ENCODE measurements at regions not wholly inside any gene's neighbourhood (a gene's known extent, or its start where the extent isn't known, plus 50 kb on each side); places are given as distances from the start of the nearest gene placed in this dataset.

GRCh38 chr10:133008736-133009135 is 66.4 kb upstream of the CFAP46 start:
- CTCF ChIA-PET: no interaction called here
- POLR2A ChIA-PET: no interaction called here
- TF ChIP-seq, protein P1, sequence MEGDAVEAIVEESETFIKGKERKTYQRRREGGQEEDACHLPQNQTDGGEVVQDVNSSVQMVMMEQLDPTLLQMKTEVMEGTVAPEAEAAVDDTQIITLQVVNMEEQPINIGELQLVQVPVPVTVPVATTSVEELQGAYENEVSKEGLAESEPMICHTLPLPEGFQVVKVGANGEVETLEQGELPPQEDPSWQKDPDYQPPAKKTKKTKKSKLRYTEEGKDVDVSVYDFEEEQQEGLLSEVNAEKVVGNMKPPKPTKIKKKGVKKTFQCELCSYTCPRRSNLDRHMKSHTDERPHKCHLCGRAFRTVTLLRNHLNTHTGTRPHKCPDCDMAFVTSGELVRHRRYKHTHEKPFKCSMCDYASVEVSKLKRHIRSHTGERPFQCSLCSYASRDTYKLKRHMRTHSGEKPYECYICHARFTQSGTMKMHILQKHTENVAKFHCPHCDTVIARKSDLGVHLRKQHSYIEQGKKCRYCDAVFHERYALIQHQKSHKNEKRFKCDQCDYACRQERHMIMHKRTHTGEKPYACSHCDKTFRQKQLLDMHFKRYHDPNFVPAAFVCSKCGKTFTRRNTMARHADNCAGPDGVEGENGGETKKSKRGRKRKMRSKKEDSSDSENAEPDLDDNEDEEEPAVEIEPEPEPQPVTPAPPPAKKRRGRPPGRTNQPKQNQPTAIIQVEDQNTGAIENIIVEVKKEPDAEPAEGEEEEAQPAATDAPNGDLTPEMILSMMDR (IDR thresholded peaks at IDR 0.05; ENCODE audit: insufficient read depth, low read length, missing control alignments): no peak
- H3K4me3 ChIP-seq (ENCODE audit: low read depth, low read length): no peak overlapping the region
- no peak for DNase-seq (ENCODE audit: low read depth, low spot score)

- ChIA-PET POLR2A (no interaction called here), CTCF (no interaction called here)
- no peak for DNase-seq (ENCODE audit: low read depth, low spot score)
- TF ChIP-seq, protein P1 (IDR thresholded peaks at IDR 0.05; ENCODE audit: insufficient read depth, low read length, missing control alignments): no peak
- no peak overlapping the region for H3K4me3 ChIP-seq (ENCODE audit: low read depth, low read length)
These were observed 65.8 kb upstream of the CFAP46 start for GRCh38 chr10:133008196-133008595.

DNA sequence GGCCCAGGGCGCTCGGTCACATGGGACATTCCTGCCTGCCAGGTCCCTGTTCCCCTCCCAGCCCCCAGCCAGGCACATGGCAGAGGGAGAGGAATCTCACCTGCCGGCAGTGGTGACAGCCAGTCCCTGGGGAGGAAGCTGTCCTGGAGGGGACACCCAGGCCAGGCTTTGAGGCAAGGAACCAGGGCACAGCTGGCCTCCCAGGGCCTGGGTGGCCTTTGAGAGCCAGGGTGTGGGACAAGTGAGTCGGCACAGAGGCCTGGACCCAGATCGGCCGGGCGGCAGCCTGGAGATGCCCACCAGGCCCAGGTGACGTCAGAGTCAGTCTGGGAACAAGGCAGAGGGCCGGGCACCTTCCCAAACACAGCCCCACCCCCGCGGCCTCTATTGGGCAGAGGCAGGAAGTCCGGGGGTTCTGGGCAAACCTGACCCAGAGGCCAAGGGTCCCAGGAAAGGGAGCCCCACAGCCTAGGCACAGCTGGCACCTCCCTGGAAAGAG is 65.0 kb upstream of the CFAP46 start:
- POLR2A ChIA-PET: no interaction called here
- TF ChIP-seq, protein P1 (IDR thresholded peaks at IDR 0.05; ENCODE audit: insufficient read depth, low read length, missing control alignments): no peak

DNA sequence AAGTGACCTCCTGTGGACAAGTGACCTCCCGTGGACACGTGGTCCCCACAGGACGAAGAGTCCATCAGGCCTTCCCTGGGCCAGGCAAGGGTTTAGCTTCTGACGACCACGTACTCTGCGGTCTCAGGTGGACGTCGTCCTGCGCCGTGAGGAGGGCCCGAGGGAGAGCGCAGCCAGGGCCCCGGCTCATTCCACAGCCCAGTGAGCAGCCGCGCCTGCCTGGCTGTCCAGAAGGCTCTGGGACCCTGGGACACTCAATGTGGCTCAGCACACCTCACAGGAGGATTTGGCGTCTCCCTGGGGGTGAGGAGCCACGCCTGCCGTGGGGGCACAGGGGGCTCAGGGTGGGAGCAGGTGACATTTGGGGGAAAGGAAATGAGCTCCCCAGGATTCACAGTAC is 64.4 kb upstream of the CFAP46 start:
- ChIA-PET CTCF (interaction anchor here (1.2 kb wide), 1 partner anchor 12 kb away, joined by 3 read pairs; no protein-coding TSS in a partner anchor), POLR2A (no interaction called here)
- no peak for DNase-seq (ENCODE audit: low read depth, low spot score)
- TF ChIP-seq, protein P1 (IDR thresholded peaks at IDR 0.05; ENCODE audit: insufficient read depth, low read length, missing control alignments): no peak
- no peak overlapping the region for H3K4me3 ChIP-seq (ENCODE audit: low read depth, low read length)

More for the DNA sequence above, 65.0 kb upstream of the CFAP46 start:
- no peak for DNase-seq (ENCODE audit: low read depth, low spot score)
- H3K4me3 ChIP-seq (ENCODE audit: low read depth, low read length): no peak overlapping the region
- CTCF ChIA-PET: interaction anchor here (1.2 kb wide), 1 partner anchor 13 kb away, joined by 3 read pairs; no protein-coding TSS in a partner anchor

DNA sequence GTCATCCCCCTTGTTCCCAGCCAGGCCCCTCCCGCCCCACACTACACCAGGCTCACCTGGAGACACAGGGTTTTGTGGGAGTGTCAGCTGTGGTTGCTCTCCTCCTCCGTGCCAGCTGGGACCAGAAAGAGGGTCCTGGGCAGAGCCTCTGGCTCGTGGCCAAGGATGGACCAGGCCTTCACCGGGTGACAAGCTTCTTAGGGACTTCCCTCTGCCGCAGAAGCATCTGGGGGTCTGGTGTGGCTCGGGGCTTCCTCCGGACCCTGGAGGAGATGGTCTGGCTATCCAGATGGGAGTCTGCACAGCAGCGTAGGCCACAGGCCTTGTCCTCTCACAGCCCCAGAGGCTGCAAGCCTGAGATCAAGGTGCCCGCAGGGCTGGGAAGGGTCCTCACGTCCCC is 63.8 kb upstream of the CFAP46 start:
- no peak overlapping the region for H3K4me3 ChIP-seq (ENCODE audit: low read depth, low read length)
- TF ChIP-seq, protein P1 (IDR thresholded peaks at IDR 0.05; ENCODE audit: insufficient read depth, low read length, missing control alignments): no peak
- CTCF ChIA-PET: interaction anchor here (1.2 kb wide), 1 partner anchor 11 kb away, joined by 3 read pairs; no protein-coding TSS in a partner anchor
- POLR2A ChIA-PET: no interaction called here
- DNase-seq (ENCODE audit: low read depth, low spot score): no peak

DNA sequence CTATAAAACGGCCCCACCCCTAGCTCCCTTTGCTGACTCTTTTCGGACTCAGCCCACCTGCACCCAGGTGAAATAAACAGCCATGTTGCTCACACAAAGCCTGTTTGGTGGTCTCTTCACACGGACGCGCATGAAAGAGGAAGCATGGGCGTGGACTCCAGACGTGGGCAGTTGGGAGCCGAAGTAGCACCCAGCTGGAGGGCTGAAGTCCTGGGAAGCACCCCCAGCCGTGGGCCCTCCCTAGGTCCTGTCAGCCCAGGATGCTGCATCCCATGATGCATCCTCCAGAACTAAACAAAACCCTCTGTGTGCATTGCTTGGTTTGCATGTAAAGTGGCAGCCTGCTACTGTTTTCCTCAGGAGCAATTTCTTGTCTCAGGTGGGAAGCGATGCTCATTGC is 62.1 kb upstream of the CFAP46 start:
- no peak overlapping the region for H3K4me3 ChIP-seq (ENCODE audit: low read depth, low read length)
- CTCF ChIA-PET: no interaction called here
- TF ChIP-seq, protein P1 (IDR thresholded peaks at IDR 0.05; ENCODE audit: insufficient read depth, low read length, missing control alignments): no peak
- POLR2A ChIA-PET: no interaction called here
- no peak for DNase-seq (ENCODE audit: low read depth, low spot score)

Measured in AG04449 (cell line).